ENCODE measurements at regions not wholly inside any gene's neighbourhood (a gene's known extent, or its start where the extent isn't known, plus 50 kb on each side); places are given as distances from the start of the nearest gene placed in this dataset.

DNA sequence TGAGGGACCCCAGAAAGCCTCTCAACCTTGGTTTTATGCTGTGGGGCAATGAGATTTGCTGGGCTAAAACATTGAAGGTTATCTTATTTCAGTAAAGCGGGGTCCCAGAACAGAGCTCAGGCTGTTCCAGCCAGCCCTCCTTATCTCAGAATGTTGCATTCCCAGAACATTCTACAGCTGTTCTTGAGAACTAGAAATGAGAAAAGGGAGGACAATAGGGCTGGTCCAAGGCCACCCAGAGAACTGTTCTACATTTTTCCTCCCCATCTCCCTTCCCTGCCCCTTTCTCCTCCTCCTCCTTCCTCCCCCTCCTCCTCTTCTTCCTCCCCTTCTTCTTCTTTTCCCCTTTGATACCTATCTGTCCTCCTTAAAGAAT lies 70.4 kb upstream of the SLC7A11 start:
- Mint-ChIP-seq H3K27me3 (no peaks in the 10 kb centered on the region), H3K36me3 (no peaks in the 10 kb centered on the region), H3K4me1 (no peaks in the 10 kb centered on the region), H3K4me3 (no peak overlapping the region), H3K9me3 (ENCODE audit: low read depth) (no peaks in the 10 kb centered on the region), H3K27ac (no peak overlapping the region)
- DNase-seq (no peak), ATAC-seq (no peak)
- CTCF ChIA-PET, result no interaction called here

GRCh38 chr4:138311771-138312535 lies 69.8 kb upstream of the SLC7A11 start:
- Mint-ChIP-seq H3K27me3 (no peaks in the 10 kb centered on the region), H3K4me1 (no peaks in the 10 kb centered on the region), H3K36me3 (no peaks in the 10 kb centered on the region), H3K27ac (no peak overlapping the region), H3K4me3 (no peak overlapping the region), H3K9me3 (ENCODE audit: low read depth) (no peaks in the 10 kb centered on the region)
- CTCF ChIA-PET, result no interaction called here
- DNase-seq, result no peak
- no peak for ATAC-seq

GRCh38 chr4:138310991-138311390 lies 68.8 kb upstream of the SLC7A11 start:
- CTCF ChIA-PET, result no interaction called here
- no peaks in the 10 kb centered on the region for H3K9me3 Mint-ChIP-seq (ENCODE audit: low read depth)
- H3K27me3 Mint-ChIP-seq, result no peaks in the 10 kb centered on the region
- no peak overlapping the region for H3K27ac Mint-ChIP-seq
- no peaks in the 10 kb centered on the region for H3K36me3 Mint-ChIP-seq
- ATAC-seq (no peak), DNase-seq (no peak)
- no peaks in the 10 kb centered on the region for H3K4me1 Mint-ChIP-seq
- no peak overlapping the region for H3K4me3 Mint-ChIP-seq

GRCh38 chr4:138310498-138310897 lies 68.3 kb upstream of the SLC7A11 start:
- no peaks in the 10 kb centered on the region for H3K4me1 Mint-ChIP-seq
- H3K36me3 Mint-ChIP-seq, result no peaks in the 10 kb centered on the region
- no peaks in the 10 kb centered on the region for H3K9me3 Mint-ChIP-seq (ENCODE audit: low read depth)
- H3K4me3 Mint-ChIP-seq, result no peak overlapping the region
- CTCF ChIA-PET, result no interaction called here
- H3K27ac Mint-ChIP-seq, result no peak overlapping the region
- ATAC-seq, result no peak
- no peak for DNase-seq
- H3K27me3 Mint-ChIP-seq, result no peaks in the 10 kb centered on the region

GRCh38 chr4:138308356-138308755 lies 66.2 kb upstream of the SLC7A11 start:
- Mint-ChIP-seq H3K27me3 (no peaks in the 10 kb centered on the region), H3K4me3 (no peak overlapping the region), H3K9me3 (ENCODE audit: low read depth) (no peaks in the 10 kb centered on the region), H3K36me3 (no peaks in the 10 kb centered on the region), H3K27ac (no peak overlapping the region), H3K4me1 (no peaks in the 10 kb centered on the region)
- no peak for DNase-seq
- no peak for ATAC-seq
- CTCF ChIA-PET, result no interaction called here

DNA sequence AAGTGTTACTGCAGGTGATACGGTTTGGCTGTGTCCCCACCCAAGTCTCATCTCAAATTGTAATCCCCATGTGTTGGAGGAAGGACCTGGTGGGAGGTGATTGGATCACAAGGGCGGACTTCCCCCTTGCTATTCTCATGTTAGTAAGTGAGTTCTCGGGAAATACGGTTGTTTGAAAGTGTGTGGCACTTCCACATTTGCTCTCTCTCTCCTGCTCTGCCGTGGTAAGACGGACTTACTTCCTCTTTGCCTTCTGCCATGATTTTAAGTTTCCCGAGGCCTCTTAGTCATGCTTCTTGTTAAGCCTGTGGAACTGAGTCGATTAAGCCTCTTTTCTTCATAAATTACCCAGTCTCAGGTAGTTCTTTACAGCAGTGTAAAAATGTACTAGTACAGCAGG lies 65.2 kb upstream of the SLC7A11 start:
- no peaks in the 10 kb centered on the region for H3K36me3 Mint-ChIP-seq
- H3K27me3 Mint-ChIP-seq, result no peaks in the 10 kb centered on the region
- ATAC-seq (no peak), DNase-seq (no peak)
- CTCF ChIA-PET, result no interaction called here
- H3K9me3 Mint-ChIP-seq (ENCODE audit: low read depth), result no peaks in the 10 kb centered on the region
- H3K4me1 Mint-ChIP-seq, result no peaks in the 10 kb centered on the region
- H3K27ac Mint-ChIP-seq, result no peak overlapping the region
- no peak overlapping the region for H3K4me3 Mint-ChIP-seq

DNA sequence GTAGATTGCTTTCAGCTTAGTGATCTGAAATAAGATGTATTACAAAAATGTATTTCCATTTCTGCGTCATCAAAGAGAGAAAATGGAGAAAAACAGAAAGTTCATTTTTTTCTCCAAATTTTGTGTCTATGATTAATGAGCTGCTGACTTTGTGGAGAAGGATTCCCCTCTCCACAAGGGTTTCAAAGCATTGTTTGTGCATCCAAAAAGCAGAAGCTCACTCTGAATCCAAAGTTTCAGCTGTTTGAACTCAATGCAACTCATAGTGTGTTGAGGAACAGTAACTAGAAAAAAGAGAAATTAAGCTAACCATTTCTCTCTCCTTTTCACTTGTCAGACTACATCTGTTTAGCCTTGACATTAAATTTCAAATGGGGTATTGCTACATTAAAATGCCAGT lies 62.9 kb upstream of the SLC7A11 start:
- no peaks in the 10 kb centered on the region for H3K27me3 Mint-ChIP-seq
- H3K4me1 Mint-ChIP-seq, result no peaks in the 10 kb centered on the region
- H3K9me3 Mint-ChIP-seq (ENCODE audit: low read depth), result no peaks in the 10 kb centered on the region
- DNase-seq (no peak), ATAC-seq (no peak)
- no peak overlapping the region for H3K4me3 Mint-ChIP-seq
- no peak overlapping the region for H3K27ac Mint-ChIP-seq
- no peaks in the 10 kb centered on the region for H3K36me3 Mint-ChIP-seq
- CTCF ChIA-PET, result no interaction called here

DNA sequence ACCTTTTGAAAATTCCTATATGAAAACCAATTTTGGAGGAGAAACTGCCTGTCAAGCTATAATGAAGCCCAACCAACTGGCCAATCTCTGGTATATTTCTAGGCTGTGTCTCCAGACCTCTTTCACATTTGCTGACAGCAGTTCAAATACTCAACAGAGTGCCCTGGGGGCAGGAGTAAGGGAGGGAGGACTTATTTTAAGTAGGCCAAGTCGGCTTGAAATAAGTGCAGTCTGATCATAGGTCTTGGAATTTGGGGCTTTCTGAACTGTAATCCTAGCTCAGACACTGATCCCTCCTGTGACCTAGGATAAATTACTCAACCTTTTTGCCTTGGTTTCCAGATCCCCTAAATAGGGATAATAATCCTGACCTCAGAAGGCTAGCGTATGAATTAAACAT lies 59.4 kb upstream of the SLC7A11 start:
- Mint-ChIP-seq H3K36me3 (no peaks in the 10 kb centered on the region), H3K27ac (no peak overlapping the region), H3K4me3 (no peak overlapping the region), H3K27me3 (no peaks in the 10 kb centered on the region), H3K4me1 (no peaks in the 10 kb centered on the region), H3K9me3 (ENCODE audit: low read depth) (no peaks in the 10 kb centered on the region)
- DNase-seq (no peak), ATAC-seq (no peak)
- CTCF ChIA-PET, result no interaction called here

- Mint-ChIP-seq H3K27me3 (no peaks in the 10 kb centered on the region), H3K9me3 (ENCODE audit: low read depth) (no peaks in the 10 kb centered on the region), H3K4me3 (no peak overlapping the region), H3K27ac (no peak overlapping the region), H3K36me3 (no peaks in the 10 kb centered on the region), H3K4me1 (no peaks in the 10 kb centered on the region)
- ATAC-seq (no peak), DNase-seq (no peak)
- CTCF ChIA-PET, result no interaction called here
These were observed 58.5 kb upstream of the SLC7A11 start for GRCh38 chr4:138300616-138301015.

DNA sequence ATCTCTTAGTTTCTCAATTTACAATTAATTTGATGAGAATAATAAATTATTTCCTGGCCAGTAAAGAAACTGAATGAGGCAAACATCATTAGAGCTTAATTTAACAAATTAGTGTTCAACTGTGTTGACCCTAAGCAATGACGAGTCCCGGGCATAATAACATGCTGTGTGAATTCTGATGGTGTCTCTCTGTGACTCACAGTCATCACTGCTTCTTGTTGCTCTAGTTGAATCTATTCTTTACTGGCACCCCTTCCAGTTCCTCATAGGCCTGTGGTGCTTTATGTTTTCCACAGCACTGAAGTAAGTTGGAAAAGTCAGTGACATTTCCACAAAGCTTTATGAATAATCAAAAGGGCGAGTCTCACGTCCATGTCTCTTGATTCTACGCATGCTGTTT lies 57.7 kb upstream of the SLC7A11 start:
- Mint-ChIP-seq H3K27ac (no peak overlapping the region), H3K9me3 (ENCODE audit: low read depth) (no peaks in the 10 kb centered on the region), H3K4me1 (no peaks in the 10 kb centered on the region), H3K36me3 (no peaks in the 10 kb centered on the region), H3K4me3 (no peak overlapping the region), H3K27me3 (no peaks in the 10 kb centered on the region)
- CTCF ChIA-PET, result no interaction called here
- DNase-seq, result no peak
- no peak for ATAC-seq

DNA sequence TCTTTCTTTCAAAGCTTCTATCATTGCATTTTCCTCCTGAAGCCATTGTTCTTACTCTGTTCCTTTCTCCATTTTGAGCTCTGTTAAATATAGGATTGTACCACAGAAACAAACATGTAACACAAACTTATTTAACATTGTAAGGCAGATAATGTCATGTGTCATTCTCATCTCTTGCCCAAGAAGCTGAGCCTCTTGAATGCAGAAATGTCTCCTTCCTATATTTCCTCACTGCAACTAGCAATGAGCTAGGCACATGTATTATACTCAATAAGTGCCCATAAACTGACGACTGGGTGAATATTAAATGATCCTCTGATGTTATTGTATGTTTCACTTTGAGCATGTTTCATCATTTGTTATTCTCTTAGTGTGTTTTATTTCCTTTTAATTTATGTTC lies 56.7 kb upstream of the SLC7A11 start:
- Mint-ChIP-seq H3K4me1 (no peaks in the 10 kb centered on the region), H3K27ac (no peak overlapping the region), H3K36me3 (no peaks in the 10 kb centered on the region), H3K4me3 (no peak overlapping the region), H3K9me3 (ENCODE audit: low read depth) (no peaks in the 10 kb centered on the region), H3K27me3 (no peaks in the 10 kb centered on the region)
- ATAC-seq (no peak), DNase-seq (no peak)
- CTCF ChIA-PET, result no interaction called here

- H3K4me3 Mint-ChIP-seq, result no peak overlapping the region
- no peaks in the 10 kb centered on the region for H3K4me1 Mint-ChIP-seq
These were observed 56.3 kb upstream of the SLC7A11 start for GRCh38 chr4:138298431-138298830.

DNA sequence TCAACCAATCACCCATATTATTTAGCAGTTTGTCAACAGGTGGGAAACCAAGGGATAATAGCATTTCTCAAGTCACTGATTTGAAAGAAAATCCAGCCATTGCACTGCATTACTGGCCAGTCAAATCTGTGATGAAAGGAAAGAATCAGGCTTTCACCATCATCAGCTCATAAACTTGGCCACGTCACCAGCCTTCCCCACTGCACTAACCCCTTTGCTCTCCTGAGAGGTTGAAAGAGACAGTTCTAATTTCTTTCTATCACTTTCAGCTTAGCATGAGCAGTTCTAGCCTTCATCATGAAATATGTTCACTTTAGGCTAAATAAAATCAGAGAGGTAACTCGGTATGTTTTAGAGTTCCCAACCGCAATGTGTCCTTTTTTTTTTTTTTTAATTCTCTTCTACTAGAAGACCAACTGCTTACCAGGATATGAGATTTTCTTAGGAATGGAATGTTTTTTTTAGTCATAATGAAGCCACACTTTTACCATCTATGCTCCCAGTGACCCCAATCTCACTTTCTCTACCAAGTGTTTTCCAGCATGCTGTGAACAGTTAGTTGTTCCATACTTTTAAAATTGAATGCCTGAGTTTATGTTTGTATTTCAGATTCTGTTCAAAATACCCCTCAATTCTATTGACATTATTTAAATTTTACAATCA lies 55.7 kb upstream of the SLC7A11 start:
- no peaks in the 10 kb centered on the region for H3K4me1 Mint-ChIP-seq
- CTCF ChIA-PET, result no interaction called here
- H3K27me3 Mint-ChIP-seq, result no peaks in the 10 kb centered on the region
- ATAC-seq (no peak), DNase-seq (no peak)
- H3K27ac Mint-ChIP-seq, result no peak overlapping the region
- H3K4me3 Mint-ChIP-seq, result no peak overlapping the region
- H3K36me3 Mint-ChIP-seq, result no peaks in the 10 kb centered on the region
- no peaks in the 10 kb centered on the region for H3K9me3 Mint-ChIP-seq (ENCODE audit: low read depth)

More at GRCh38 chr4:138298431-138298830, 56.3 kb upstream of the SLC7A11 start:
- Mint-ChIP-seq H3K27me3 (no peaks in the 10 kb centered on the region), H3K9me3 (ENCODE audit: low read depth) (no peaks in the 10 kb centered on the region), H3K27ac (no peak overlapping the region), H3K36me3 (no peaks in the 10 kb centered on the region)
- CTCF ChIA-PET, result no interaction called here
- ATAC-seq, result no peak
- no peak for DNase-seq

DNA sequence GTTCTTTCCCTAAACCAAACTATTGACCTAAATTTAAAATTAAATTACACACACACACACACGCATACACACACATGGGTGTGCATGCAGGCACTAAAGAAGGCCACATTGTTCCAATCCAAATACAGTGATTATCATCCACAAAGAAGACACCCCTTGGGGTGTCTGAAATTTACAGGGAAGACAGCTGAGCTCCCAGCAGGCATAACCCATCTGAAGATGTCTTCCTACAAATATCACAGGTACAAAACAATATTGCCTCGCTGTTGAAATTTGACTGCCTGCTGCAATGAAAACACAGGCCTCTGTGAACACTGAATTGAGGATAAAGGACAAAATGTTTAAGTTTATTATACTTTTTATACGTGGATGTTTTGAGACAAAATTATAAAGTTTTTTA lies 50.2 kb upstream of the SLC7A11 start:
- H3K27me3 Mint-ChIP-seq, result no peaks in the 10 kb centered on the region
- CTCF ChIA-PET, result no interaction called here
- no peaks in the 10 kb centered on the region for H3K9me3 Mint-ChIP-seq (ENCODE audit: low read depth)
- H3K4me3 Mint-ChIP-seq, result no peak overlapping the region
- H3K36me3 Mint-ChIP-seq, result no peaks in the 10 kb centered on the region
- no peaks in the 10 kb centered on the region for H3K4me1 Mint-ChIP-seq
- ATAC-seq (no peak), DNase-seq (no peak)
- no peak overlapping the region for H3K27ac Mint-ChIP-seq
